Putamen (tissue), 1 donor: ENCODE measurements at regions not wholly inside any gene's neighbourhood (a gene's known extent, or its start where the extent isn't known, plus 50 kb on each side); places are given as distances from the start of the nearest gene placed in this dataset.
"Not testable (repeated sequence)": the region's sequence is repeated elsewhere in the genome, so short reads cannot be mapped to it uniquely, and the experiment has no call there.

Experiments
- DNase-seq: peaks from one replicate; pipeline ENCODE4 v3.0.0-alpha.2; 2016; ENCODE audit warnings: low spot score

DNA sequence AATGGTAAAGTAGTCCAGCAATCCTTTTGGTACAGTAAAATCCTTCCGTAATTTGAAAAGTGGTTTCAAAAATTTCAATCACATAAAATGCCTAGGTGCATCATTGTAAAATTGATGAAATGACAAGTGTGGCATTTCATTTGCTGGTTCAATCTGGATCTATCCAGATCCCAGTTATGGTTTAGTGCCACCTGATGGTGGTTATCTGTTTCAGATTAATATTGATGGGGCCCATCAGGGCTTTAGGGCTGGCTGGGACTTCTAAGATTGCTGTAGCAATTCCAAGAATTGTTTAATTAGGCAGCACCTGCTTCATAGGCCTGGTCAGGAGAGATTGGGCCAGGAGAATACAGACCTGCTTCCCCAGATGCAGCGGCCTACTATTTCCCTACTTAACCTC is 55.5 kb upstream of the PIK3C3 start:
- no peak for DNase-seq

DNA sequence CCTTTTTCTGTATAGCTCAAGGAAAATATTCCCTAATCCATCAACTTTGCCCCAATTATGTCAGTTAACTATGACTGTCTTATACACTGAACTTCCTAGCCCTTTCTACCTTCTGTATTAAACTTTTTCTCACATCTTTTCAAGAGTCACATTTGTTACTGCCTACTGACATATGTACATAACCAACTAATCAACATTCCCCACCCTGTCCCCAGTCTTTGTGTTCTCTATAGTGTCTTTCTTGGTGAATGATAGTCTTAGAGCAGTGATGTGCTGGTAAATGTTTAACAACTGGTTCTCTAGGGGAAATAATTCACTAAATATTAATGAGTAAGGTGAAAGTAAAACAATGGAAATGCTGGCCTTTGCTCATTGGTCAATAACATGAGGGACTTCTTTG is 61.6 kb upstream of the PIK3C3 start:
- DNase-seq: no peak

DNA sequence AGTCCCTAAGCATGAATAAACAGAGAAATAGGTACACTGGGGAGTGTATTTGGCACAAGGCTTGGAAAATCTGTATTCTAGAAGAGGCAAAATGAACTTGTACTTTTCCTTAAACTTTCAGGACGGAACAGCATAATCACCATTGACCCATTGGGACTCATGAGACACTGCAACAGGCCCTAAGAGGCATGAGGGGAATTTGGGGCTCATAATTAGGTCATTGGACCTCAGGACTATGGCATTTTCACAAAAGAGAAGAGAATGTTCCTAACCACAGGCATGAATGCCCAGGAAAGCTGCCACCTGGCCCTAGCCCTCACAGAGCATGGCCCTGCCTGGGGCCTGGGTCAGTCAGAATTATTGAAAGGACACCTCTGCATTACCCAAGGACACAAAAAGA is 67.9 kb upstream of the PIK3C3 start:
- DNase-seq: no peak

DNA sequence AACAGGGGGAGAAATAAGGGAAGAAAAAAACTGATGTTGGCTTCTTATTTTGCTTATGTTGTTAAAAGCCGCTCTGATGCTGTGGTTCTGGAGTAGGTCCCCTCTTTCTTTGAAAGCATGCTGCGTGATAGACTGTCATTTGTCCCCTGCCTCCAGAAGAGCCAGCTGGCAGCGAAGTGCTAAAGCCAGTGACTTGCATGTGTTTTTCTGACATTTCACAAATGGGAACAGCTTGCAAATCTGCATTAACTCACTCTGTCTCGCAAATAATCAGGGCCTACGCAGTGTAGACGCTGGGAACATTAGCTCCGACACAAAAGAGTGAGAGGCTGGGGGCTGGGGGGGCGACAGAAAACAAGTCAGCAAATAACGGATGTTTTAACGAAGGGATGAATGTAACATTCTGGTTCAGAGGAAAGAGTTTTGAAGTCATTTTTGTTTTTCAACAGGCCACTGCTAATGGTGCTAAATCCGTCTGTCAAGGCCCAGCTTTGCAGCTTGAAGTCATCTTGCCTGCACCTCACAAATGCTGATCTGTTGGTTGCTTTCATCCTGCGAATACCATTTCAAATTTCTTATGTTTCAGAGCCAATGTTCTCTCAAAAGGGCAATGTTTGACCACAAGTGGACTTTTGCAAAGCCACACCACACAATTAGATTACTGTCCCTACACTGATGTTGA is 68.8 kb upstream of the PIK3C3 start:
- no peak for DNase-seq

DNA sequence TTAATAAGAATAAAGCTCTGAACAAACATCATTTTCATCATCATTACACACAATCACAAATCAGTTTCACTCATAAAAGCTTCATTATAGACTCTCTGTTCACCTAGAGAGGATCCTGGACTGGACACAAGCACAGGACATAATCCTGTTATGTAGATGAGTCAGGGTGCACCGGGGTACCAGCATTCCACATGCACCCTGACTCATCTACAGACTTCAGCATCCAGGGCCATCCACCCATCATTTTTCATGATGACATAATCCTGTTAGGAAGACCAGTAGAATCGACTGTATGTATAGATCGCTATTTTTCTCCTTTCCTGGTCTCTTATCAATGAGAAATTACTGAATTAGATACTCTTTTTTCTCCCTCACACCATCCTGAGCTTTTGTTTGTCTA is 73.7 kb upstream of the PIK3C3 start:
- no peak for DNase-seq

DNA sequence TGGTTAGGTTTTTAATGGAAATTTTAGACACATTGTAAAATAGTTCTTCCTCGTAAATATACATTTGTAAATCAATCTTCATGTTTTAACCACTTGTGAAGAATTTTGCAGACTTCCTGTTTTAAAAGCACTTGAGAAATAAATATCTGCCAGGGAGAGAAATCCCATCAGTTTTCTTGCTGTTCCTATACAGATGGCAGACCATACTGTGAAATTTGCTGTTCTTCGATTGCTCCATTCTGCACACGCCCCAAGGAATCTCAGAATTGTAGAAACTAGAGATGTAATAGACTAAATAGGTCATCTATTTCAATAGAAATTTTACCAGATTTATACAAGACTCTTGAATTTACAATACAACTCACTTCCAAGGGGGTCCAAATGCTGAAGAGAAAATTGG is 75.8 kb upstream of the PIK3C3 start:
- no peak for DNase-seq

DNA sequence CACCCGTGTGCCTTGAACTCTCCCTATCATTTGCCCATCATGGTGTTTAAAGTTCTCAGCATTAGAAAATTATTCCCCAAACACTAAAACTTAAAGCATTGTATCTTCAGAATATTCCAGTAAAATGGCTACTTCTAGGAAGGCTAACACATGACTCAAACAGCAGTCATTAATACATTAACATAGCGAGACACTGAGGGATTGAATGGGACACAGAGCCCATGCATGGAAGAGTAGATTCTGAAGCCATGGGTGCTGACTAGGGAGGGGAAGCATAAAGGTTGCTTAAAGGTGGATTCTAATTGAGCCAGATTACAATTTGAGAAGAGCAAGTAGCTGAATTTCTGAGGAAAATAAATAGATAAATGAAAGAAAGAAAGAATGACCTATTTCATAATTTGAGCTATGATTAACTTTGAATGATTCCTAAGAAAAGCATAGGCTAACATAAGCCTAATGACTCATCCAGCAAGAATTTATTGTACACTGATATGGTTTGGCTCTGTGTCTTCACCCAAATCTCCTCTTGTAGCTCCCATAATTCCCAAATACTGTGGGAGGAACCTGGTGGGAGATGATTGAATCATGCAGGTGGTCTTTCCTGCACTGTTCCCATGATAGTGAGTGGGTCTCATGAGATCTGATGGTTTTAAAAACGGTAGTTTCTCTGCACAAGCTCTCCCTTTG is 79.8 kb upstream of the PIK3C3 start:
- DNase-seq: no peak

DNA sequence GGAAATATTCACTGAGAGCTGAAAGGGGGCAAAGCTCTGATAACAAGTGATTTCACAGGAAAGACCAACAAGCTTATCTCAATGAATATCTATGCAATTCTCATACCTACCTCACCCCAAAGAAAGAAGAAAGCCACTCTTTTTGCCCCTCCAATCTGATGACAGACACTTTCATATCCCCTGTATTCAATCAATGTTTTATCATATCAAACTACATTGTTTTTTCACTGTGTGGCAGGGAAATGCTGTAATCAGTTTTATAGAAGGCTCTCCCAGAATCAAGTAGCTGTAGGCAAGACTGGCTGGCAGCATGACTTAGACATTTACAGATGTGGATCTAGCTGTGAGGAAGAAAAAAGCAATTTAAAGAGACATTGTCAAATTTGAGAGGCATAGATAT is 81.3 kb upstream of the PIK3C3 start:
- DNase-seq: no peak

DNA sequence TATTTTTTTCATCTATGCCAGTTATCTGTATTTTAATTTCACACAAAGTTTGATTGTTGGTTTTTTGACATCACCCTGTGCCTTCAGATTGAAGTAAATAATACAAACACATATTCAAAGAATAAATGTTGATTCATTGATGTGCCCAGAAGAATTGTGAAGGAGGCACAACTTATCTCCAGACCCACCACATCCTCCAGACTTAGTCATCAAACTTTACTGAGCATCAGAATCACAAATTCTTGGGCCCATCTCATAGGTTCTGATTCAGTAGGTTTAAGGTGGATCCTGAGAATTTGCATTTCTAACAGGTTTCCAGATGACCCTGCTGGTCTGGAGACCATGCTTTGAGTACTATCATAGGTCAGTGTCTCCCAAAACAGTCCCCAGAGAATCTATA is 82.8 kb upstream of the PIK3C3 start:
- no peak for DNase-seq

DNA sequence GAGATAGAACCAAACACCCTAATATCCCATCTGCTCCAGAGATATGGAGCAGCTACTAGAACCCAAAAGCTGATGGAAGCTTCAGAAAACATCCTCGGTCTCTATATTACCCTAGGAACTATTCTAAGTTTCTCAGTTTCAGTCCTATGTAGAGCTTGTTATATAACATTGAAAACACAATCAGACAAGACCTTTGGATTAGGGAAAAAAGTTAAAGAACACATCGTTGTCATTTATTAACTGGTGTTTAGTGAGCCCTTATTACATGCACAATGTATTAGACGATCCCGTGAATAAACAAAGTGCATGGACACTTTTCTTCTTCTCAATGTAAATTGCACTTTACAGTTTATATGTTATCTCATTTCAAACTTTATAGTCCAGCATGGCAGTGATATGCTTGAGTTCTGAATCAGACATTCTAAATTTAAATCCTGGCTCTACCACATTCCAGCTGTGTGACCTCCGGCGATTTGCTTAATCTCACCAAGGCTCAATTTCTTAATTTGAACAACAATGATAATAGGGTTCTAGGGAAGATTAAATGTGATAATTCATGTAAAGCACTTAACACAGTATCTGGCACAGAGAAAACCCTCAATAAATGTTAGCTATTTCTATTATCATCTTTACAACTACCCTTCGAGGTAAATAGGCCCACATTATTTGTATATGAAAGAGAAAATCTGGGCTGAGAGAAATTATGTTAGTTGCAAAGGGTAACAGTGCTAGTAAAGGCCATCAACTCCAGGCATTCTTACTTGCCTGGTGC is 83.6 kb upstream of the PIK3C3 start:
- no peak for DNase-seq

DNA sequence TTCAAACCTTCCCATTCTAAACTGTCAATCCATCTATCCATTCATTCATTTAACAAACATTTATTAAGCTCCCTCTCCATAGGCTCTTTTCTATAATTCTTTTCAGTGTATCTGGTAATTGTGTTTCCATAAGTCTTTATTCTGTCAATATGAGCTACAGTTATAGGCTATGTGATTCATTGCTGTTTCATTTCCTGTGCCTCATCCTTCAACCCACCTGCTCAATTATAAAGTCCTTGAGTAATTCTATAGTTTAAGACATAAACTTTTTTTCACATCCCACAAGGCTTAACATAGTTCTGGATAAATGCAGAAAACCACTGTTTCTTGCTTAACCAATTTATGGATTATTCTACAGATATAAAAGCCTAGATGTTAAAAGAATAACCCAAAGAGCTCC is 84.2 kb upstream of the PIK3C3 start:
- no peak for DNase-seq

DNA sequence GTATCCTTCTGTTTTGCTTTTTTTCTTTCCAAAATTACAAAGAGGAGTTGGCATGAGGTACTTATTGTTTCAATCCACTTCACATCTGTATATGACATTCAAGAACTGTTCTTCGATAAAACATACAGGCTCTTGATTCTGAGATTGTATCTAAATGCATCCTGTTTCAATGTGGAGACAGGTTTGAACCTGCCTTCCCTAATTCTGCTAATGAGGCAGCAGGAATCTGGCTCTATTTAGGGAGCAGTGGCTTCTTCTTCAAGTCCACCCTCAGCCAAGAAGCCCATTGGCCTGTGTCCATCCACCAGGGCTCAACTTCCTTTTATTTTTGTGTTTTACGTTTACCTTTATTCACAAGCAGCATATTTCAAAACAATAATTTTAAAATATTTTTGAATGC is 84.8 kb upstream of the PIK3C3 start:
- no peak for DNase-seq

DNA sequence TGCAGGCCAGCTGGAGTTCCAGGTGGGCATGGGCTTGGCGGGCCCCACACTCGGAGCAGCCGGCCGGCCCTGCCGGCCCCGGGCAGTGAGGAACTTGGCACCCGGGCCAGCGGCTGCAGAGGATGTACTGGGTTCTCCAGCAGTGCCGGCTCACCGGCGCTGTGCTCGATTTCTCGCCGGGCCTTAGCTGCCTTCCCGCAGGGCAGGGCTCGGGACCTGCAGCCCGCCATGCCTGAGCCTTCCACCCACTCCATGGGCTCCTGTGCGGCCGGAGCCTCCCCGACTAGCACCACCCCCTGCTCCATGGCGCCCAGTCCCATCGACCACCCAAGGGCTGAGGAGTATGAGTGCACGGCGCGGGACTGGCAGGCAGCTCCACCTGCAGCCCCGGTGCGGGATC is 89.2 kb upstream of the PIK3C3 start:
- not testable (repeated sequence) for DNase-seq

DNA sequence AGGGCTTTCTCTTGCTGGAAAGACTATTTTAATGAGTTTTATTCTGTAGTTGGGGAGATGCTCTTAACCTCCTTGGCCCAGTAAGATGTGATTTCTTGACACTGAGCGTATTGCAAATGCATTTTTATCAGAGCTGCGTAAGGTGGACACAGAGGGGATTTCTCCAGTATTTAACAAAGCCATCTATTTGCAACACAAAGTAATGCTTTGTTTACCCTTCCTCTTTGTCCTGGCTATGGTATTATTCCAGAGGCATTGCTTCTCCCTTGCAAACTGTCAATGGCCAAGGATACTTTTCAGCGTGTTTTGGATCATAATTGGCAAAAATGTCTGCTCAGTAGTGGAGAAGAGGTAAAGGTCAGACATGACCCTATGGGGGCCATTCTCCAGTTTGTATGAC is 90.8 kb upstream of the PIK3C3 start:
- no peak for DNase-seq

DNA sequence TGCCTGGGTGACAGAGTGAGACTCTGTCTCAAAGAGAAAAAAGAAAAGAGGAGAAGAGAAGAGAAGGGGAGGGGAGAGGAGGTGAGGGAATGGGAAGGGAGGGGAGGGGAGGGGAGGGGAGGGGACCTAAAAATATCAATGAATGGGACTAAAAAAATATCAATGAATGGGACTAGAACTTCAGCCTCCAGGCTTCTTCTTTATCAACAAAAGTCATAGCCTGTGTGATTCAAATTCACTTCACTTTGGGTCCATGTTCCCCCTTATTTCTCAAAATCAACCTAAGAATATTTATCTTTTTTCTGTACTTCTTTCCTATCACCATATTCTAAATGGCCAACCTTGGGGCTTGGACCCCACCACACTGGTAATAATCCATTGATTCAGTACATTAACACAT is 92.1 kb upstream of the PIK3C3 start:
- no peak for DNase-seq

DNA sequence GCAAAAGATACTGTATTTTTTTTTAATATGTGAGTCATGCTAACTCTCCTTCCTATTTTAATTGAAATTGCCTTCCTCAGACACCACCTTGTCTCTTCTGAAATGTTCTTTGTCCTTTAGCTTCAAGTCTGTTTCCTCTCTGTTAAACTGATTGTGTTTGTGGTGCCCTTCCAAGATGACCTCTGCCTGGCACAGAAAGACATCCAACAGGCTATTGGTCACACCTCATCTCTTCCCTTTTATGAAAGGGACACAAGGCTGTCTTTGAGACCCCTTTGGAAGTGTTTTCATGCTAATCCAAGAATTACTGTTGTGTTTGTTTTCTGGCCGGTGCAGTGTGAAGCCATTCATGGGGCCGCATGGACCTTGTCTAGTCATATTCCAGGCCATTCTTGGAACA is 94.0 kb upstream of the PIK3C3 start:
- DNase-seq: no peak

DNA sequence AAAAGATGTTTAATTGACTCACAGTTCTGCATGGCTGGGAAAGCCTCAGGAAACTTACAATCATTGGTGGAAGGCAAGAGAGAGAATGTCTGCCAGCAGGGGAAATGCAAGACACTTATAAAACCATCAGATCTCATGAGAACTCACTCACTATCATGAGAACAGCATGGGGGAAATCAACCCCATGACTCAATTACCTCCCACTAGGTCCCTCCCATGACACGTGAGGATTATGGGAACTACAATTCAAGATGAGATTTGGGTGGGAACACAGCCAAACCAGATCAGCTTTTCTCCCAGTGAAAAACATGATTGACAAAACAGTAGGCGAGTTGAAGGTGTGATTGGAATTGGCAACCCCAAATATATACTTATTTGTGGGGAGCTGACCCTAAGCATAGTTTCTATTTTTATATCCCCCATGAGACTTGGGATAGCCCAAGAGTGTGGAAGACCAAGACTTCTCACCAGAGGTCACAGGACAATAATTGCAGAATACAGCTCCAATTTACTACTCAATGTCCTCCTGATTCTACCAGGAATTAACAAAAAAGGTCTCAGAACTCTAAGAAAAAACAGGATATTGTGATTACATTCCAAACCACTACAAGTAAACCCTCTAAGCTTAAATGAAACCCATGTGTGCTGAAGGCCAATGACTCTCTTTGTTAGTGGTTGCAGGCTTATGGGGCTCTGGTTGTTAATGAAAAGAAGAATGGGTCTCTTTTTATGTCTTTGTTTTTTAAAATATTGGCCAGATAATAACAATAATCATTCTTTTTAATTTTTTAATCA is 96.1 kb upstream of the PIK3C3 start:
- DNase-seq: no peak

DNA sequence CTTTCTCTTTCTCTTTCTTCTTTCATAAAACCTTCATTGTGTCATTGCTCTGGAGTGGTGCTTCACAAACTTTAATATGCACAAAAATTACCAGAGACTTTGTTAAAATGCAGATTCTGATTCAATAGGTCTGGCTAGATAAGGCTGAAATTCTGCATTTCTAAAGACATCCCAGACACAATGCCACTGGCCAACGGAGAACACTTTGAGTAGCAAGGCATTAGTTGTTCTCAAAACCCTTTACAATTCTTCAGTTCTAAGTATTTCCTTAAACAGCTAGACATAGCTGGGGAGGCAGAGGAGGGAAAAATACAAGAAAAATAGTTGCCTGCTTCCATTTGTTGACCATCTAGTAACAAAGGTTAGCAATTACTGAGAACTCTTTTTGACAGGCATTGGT is 101.8 kb upstream of the PIK3C3 start:
- DNase-seq: no peak

DNA sequence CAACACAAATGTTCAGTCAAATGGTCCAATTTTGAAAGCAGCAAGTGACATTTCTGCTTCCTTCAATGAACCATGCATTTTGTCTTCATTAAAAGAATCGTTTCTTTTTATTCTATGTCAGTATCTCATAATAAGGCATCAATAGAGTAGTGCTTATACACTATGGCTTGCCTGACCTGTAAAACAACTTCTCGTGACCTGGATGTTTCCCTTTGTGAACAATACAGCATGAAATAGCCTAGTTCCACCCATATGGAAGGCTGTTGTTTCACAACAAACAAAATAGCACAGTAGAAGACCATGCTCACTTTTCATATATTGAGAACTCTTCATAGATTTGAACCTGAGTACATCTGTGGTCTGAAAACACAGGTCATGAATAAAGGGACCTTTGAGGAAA is 104.3 kb upstream of the PIK3C3 start:
- no peak for DNase-seq

DNA sequence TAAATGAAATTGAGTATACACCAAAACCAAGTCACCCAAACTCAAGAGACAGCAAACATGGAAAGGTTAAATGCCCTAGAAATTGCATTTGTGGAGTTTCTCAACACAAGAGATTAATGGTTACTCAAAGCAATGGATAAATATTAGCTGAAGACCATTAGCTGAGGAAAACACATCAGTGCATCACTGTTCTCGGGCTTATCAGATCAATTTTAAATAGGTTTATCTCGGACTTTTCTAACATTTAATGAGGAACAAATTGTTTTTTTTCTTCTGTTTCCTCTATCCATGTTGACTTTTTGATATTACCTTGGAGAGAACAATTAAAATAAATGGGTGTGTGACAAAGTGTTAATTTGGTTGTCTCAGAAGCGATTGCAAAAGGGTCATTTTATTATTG is 105.4 kb upstream of the PIK3C3 start:
- no peak for DNase-seq

DNA sequence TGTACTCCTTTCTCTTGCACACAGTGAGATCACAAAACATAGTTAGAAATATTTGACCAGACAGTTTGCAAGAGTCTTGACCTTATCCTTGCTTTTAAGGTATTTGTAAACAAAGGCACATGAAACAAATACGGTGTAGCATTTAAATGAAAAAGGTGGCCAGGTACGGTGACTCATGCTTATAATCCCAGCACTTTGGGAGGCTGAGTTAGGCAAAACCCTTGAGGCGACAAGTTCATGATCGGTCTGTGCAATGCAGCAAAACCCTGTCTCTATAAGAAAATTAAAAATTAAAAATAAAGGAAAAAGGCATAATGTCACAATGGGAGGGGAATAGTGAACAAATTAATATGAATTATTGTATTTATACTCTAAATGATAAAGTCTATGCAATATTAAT is 109.5 kb upstream of the PIK3C3 start:
- DNase-seq: no peak

DNA sequence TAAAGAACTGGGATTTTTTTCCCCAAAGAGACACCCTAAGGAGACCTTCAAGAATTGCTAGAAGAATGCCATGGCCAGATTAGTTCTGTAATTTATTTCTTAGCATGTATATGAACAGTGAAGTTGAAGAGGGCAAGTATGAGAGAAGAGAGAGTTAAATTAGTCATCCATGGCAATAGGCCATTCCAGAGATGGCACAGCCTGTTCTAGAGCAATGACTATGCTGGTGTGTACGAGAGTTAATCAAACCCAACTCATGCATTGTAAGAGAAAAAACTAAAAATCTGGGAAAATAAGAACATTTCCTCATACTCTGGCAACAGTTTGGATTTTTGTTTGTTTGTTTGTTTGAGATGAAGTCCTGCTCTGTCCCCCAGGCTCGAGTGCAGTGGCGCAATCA is 112.1 kb upstream of the PIK3C3 start:
- no peak for DNase-seq
